GM13976 (cell line): ENCODE measurements at regions not wholly inside any gene's neighbourhood (a gene's known extent, or its start where the extent isn't known, plus 50 kb on each side); places are given as distances from the start of the nearest gene placed in this dataset.

Source experiments
- DNase-seq: peaks from one replicate; pipeline ENCODE4 v3.0.0; 2012; ENCODE audit warnings: low spot score
- CTCF ChIP-seq: IDR thresholded peaks from 2 replicates; pipeline ENCODE4 v1.5.1; 2012; ENCODE audit warnings: borderline replicate concordance, mild to moderate bottlenecking; ENCODE audit not compliant: insufficient read depth; ENCODE audit errors: extremely low read depth, missing control alignments, control extremely low read depth
- in situ Hi-C: fragments of 300-500 bp; cut with MboI; formaldehyde crosslinking; loops from one replicate; pipeline ENCODE4 v1.12.0; 2022; ENCODE audit warnings: low sequenced_read_pairs, mixed read lengths, inconsistent platforms; ENCODE audit not compliant: unreplicated experiment

GRCh38 chr1:22351768-22352080 lies 99.9 kb upstream of the ZBTB40 start:
- no peak for TF ChIP-seq CTCF
- DNase-seq = no peak
- in situ Hi-C loops = no loop called here

GRCh38 chr1:22352355-22352754 lies 99.3 kb upstream of the ZBTB40 start:
- in situ Hi-C loops = no loop called here
- DNase-seq = no peak
- TF ChIP-seq CTCF = no peak

GRCh38 chr1:22352896-22353295 lies 98.8 kb upstream of the ZBTB40 start:
- TF ChIP-seq CTCF = no peak
- no peak for DNase-seq
- in situ Hi-C loops = no loop called here

- in situ Hi-C loops = no loop called here
- DNase-seq = no peak
- no peak for TF ChIP-seq CTCF
These were observed 92.2 kb upstream of the ZBTB40 start for GRCh38 chr1:22359427-22359826.

- in situ Hi-C loops = no loop called here
- no peak for DNase-seq
- TF ChIP-seq CTCF = no peak
These were observed 88.8 kb upstream of the ZBTB40 start for GRCh38 chr1:22362626-22363402.

GRCh38 chr1:22363403-22364325 lies 88.0 kb upstream of the ZBTB40 start:
- in situ Hi-C loops = no loop called here

More at GRCh38 chr1:22363403-22364325, 88.0 kb upstream of the ZBTB40 start:
- no peak for TF ChIP-seq CTCF
- no peak for DNase-seq
